ENCODE measurements at regions not wholly inside any gene's neighbourhood (a gene's known extent, or its start where the extent isn't known, plus 50 kb on each side); places are given as distances from the start of the nearest gene placed in this dataset.

- no peak overlapping the region for H3K4me3 ChIP-seq (replicated peaks; ENCODE audit: low read depth, low read length)
- TF ChIP-seq, protein P1, sequence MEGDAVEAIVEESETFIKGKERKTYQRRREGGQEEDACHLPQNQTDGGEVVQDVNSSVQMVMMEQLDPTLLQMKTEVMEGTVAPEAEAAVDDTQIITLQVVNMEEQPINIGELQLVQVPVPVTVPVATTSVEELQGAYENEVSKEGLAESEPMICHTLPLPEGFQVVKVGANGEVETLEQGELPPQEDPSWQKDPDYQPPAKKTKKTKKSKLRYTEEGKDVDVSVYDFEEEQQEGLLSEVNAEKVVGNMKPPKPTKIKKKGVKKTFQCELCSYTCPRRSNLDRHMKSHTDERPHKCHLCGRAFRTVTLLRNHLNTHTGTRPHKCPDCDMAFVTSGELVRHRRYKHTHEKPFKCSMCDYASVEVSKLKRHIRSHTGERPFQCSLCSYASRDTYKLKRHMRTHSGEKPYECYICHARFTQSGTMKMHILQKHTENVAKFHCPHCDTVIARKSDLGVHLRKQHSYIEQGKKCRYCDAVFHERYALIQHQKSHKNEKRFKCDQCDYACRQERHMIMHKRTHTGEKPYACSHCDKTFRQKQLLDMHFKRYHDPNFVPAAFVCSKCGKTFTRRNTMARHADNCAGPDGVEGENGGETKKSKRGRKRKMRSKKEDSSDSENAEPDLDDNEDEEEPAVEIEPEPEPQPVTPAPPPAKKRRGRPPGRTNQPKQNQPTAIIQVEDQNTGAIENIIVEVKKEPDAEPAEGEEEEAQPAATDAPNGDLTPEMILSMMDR (IDR thresholded peaks at IDR 0.05; ENCODE audit: low read length, missing control alignments), result no peak
These were observed 280.6 kb downstream of the CALCRL start for GRCh38 chr2:187167491-187167890.

GRCh38 chr2:187165936-187166610 lies 282.0 kb downstream of the CALCRL start:
- H3K4me3 ChIP-seq (replicated peaks; ENCODE audit: low read depth, low read length), result no peak overlapping the region
- DNase-seq (ENCODE audit: low read depth), result no peak
- TF ChIP-seq, protein P1 (IDR thresholded peaks at IDR 0.05; ENCODE audit: low read length, missing control alignments), result no peak

More at GRCh38 chr2:187167491-187167890, 280.6 kb downstream of the CALCRL start:
- DNase-seq (ENCODE audit: low read depth), result no peak

- TF ChIP-seq, protein P1 (IDR thresholded peaks at IDR 0.05; ENCODE audit: low read length, missing control alignments), result no peak
- DNase-seq (ENCODE audit: low read depth), result no peak
- no peak overlapping the region for H3K4me3 ChIP-seq (replicated peaks; ENCODE audit: low read depth, low read length)
These were observed 289.6 kb downstream of the CALCRL start for GRCh38 chr2:187158452-187158851.

DNA sequence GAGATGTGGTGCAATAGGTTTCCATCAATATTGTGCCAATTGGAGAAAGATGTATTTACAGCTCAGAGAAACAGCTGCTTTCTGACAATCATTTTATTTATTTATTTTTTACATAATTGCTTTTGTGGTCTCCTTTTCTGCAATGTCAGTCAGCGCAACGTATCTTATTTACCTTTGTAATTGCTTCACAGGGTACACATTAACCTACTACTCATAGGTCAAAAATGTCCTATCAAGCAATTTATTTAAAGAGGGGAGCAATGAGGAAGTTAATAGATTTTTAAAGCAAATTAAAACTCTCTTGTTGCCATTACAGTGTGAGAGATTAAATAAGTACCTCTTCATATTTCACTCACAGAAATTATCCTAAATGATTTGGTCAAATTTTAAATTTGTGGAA lies 291.0 kb downstream of the CALCRL start:
- H3K4me3 ChIP-seq (replicated peaks; ENCODE audit: low read depth, low read length), result no peak overlapping the region
- no peak for DNase-seq (ENCODE audit: low read depth)

DNA sequence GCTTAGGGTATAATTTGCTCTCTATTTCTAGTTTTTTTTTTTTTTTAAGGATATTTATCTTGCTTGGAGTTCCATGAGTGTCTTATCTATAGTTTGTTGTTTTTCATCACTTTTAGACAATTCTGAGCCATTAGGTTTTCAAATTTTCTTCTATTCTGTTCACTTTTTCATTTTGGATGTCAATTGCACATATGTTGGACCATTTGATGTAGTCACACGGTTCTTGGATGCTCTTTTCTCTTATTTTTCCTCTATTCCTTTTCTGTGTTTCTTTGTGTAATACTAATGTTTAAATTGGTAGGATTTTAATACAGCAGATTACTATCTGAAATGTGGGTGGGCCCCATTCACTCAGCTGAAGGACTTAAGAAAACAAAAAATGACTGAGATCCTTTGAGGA lies 292.6 kb downstream of the CALCRL start:
- TF ChIP-seq, protein P1 (IDR thresholded peaks at IDR 0.05; ENCODE audit: low read length, missing control alignments), result no peak
- H3K4me3 ChIP-seq (replicated peaks; ENCODE audit: low read depth, low read length), result no peak overlapping the region
- no peak for DNase-seq (ENCODE audit: low read depth)

More for the DNA sequence above, 291.0 kb downstream of the CALCRL start:
- TF ChIP-seq, protein P1 (IDR thresholded peaks at IDR 0.05; ENCODE audit: low read length, missing control alignments), result no peak

GRCh38 chr2:187150670-187151069 lies 297.4 kb downstream of the CALCRL start:
- peak; percentile 53 for DNase-seq (ENCODE audit: low read depth)
- TF ChIP-seq, protein P1 (IDR thresholded peaks at IDR 0.05; ENCODE audit: low read length, missing control alignments), result no peak
- H3K4me3 ChIP-seq (replicated peaks; ENCODE audit: low read depth, low read length), result no peak overlapping the region

All from fibroblast of pulmonary artery (primary cell).